A673 (cell line): ENCODE measurements at regions not wholly inside any gene's neighbourhood (a gene's known extent, or its start where the extent isn't known, plus 50 kb on each side); places are given as distances from the start of the nearest gene placed in this dataset.
A peak's percentile ranks its signal among the peaks of the same experiment; 100 is the strongest.

Experiments used
- BruUV-seq: library from RNA; stranded (reverse); fragments of 400-500 nt; replicated peaks from 2 replicates; lab custom pipeline; 2021; lab: Mats Ljungman, UMichigan
- CTCF ChIA-PET: fragments of 300-600 bp; sonication (Branson Sonifier 250); formaldehyde crosslinking; loops from one replicate; lab custom pipeline; 2022; ENCODE audit warnings: antibody characterized with exemption; lab: Charles Lee
- POLR2A ChIA-PET: fragments of 300-600 bp; sonication (Branson Sonifier 250); formaldehyde crosslinking; loops from one replicate; lab custom pipeline; 2022; ENCODE audit warnings: antibody characterized with exemption; ENCODE audit not compliant: low non-redundant PET; lab: Charles Lee
- DNase-seq: peaks from one replicate; pipeline ENCODE4 v3.0.0-alpha.2; 2015; ENCODE audit warnings: low spot score
- H3K27ac ChIP-seq: fragments of 200-600 bp; sonication (generic); 2 replicates; pipeline ENCODE4 v1.5.1; 2016; ENCODE audit warnings: mixed run types, low read depth, mild to moderate bottlenecking, mixed read lengths, antibody characterized with exemption, low read length; ENCODE audit not compliant: poor library complexity, severe bottlenecking
- H3K27me3 ChIP-seq: fragments of 200-600 bp; sonication (generic); replicated peaks from 2 replicates; pipeline ENCODE4 v1.6.1; 2017; ENCODE audit warnings: mixed run types, low read depth, mild to moderate bottlenecking, mixed read lengths, antibody characterized with exemption, low read length; ENCODE audit not compliant: insufficient read depth, poor library complexity
- H3K36me3 ChIP-seq: fragments of 200-600 bp; sonication (generic); 2 replicates; pipeline ENCODE4 v1.6.1; 2016; ENCODE audit warnings: mixed run types, mild to moderate bottlenecking, mixed read lengths, antibody characterized with exemption, low read length; ENCODE audit not compliant: insufficient read depth, poor library complexity, severe bottlenecking
- H3K4me1 ChIP-seq: fragments of 200-600 bp; sonication (generic); 2 replicates; pipeline ENCODE4 v1.6.1; 2017; ENCODE audit warnings: mixed run types, mild to moderate bottlenecking, mixed read lengths, antibody characterized with exemption, low read length; ENCODE audit not compliant: insufficient read depth, poor library complexity, severe bottlenecking
- H3K4me3 ChIP-seq: fragments of 200-600 bp; sonication (generic); 2 replicates; pipeline ENCODE4 v1.5.1; 2016; ENCODE audit warnings: low read depth, mixed run types, mild to moderate bottlenecking, mixed read lengths, low read length; ENCODE audit not compliant: poor library complexity, severe bottlenecking
- H3K9me3 ChIP-seq: fragments of 200-600 bp; sonication (generic); 2 replicates; pipeline ENCODE4 v1.6.1; 2016; ENCODE audit warnings: mixed run types, low read depth, mild to moderate bottlenecking, mixed read lengths, antibody characterized with exemption, low read length; ENCODE audit not compliant: poor library complexity, severe bottlenecking
- CTCF ChIP-seq: fragments of 300-800, 200-600 bp; sonication (generic); conservative IDR thresholded peaks from 2 replicates; pipeline ENCODE4 v1.5.1; 2017; ENCODE audit warnings: low read depth, mild to moderate bottlenecking, antibody characterized with exemption, low read length, moderate library complexity, mixed read lengths
- EZH2 ChIP-seq: fragments of 200-600 bp; sonication (generic); IDR thresholded peaks from 2 replicates; pipeline ENCODE4 v1.6.1; 2017; ENCODE audit warnings: borderline replicate concordance, low read depth, mild to moderate bottlenecking, mixed read lengths, antibody characterized with exemption, low read length; ENCODE audit not compliant: poor library complexity, severe bottlenecking
- intact Hi-C: fragments of 100-400 bp; cut with micrococcal nuclease; formaldehyde crosslinking; loops from one replicate; pipeline ENCODE4 v1.10.0; 2022; ENCODE audit not compliant: unreplicated experiment

GRCh38 chr4:22962295-22962694, 269.6 kb downstream of the GBA3 start:
- peak; percentile 27 for DNase-seq
- no peaks in the 10 kb centered on the region for H3K27me3 ChIP-seq
- ChIA-PET CTCF (no interaction called here), POLR2A (no interaction called here)
- intact Hi-C loops: no loop called here
- no peak overlapping the region for H3K4me3 ChIP-seq
- no peaks in the 10 kb centered on the region for H3K4me1 ChIP-seq
- no TSS peak for BruUV-seq
- peak; percentile 41 for TF ChIP-seq CTCF
- no peak for TF ChIP-seq EZH2
- H3K9me3 ChIP-seq: no peaks in the 10 kb centered on the region
- H3K27ac ChIP-seq: no peak overlapping the region
- H3K36me3 ChIP-seq: no peaks in the 10 kb centered on the region

GRCh38 chr4:22959483-22959882, 266.7 kb downstream of the GBA3 start:
- CTCF ChIA-PET: no interaction called here
- Histone ChIP-seq H3K27me3 (no peaks in the 10 kb centered on the region), H3K4me3 (no peak overlapping the region), H3K9me3 (no peaks in the 10 kb centered on the region), H3K27ac (no peak overlapping the region), H3K4me1 (no peaks in the 10 kb centered on the region), H3K36me3 (no peaks in the 10 kb centered on the region)
- intact Hi-C loops: no loop called here
- TF ChIP-seq EZH2 (no peak), CTCF (no peak)
- DNase-seq: no peak
- BruUV-seq: no TSS peak
- POLR2A ChIA-PET: no interaction called here

GRCh38 chr4:22957774-22958309, 265.1 kb downstream of the GBA3 start:
- Histone ChIP-seq H3K4me1 (no peaks in the 10 kb centered on the region), H3K4me3 (no peak overlapping the region), H3K27me3 (no peaks in the 10 kb centered on the region), H3K36me3 (no peaks in the 10 kb centered on the region), H3K27ac (no peak overlapping the region), H3K9me3 (no peaks in the 10 kb centered on the region)
- ChIA-PET CTCF (no interaction called here), POLR2A (no interaction called here)
- no peak for DNase-seq
- TF ChIP-seq CTCF (no peak), EZH2 (no peak)
- BruUV-seq: no TSS peak
- intact Hi-C loops: no loop called here
